NT2/D1 (cell line): ENCODE measurements at regions not wholly inside any gene's neighbourhood (a gene's known extent, or its start where the extent isn't known, plus 50 kb on each side); places are given as distances from the start of the nearest gene placed in this dataset.

Experiments used
- YY1 ChIP-seq: IDR thresholded peaks from 2 replicates; pipeline ENCODE4 v1.6.1; 2011; ENCODE audit not compliant: insufficient read length, insufficient read depth
- ZNF274 ChIP-seq: IDR thresholded peaks from 2 replicates; pipeline ENCODE4 v1.6.1; 2011; ENCODE audit warnings: mild to moderate bottlenecking, low read depth, low read length

DNA sequence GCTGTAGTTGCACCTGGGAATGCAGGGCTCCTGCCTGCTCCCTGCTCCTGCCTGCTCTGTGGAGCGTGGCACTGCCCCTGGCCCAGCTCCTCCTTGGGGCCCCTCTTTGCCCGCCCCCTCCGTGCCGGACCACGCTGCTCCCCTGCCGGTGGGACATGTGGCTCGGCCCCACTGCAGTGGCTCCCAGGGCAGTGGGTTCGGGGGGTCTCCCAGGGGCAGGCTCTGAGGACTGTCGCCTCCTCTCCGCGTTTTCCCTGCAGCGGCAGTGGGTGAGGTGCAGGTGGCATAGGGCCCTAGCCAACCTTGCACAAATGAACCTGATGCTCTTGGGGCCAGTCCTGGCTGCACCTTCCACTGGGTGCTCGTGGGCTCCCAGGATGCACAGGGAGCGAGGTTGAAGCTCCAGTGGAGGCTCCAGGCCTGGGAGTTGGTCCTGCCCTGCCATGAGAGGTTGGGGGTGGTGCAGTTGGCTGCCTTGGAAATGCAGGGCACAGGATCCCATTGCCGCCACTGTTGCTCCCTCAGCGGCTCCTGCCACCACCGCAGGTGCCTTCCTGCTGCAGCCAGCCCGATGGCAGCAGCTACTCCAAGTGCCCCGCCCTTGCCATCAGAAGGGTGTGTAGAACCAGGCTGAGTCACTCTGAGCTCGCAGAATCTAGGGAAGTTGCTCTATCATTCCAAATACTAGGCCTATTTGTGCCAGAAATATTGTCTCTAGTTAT, 313.1 kb upstream of the SYT4 start:
- TF ChIP-seq ZNF274 (no peak), YY1 (no peak)
